Stimulated activated CD8-positive, alpha-beta memory T cell treated with anti-CD3 and anti-CD28 coated beads, Interleukin-15, amount 100 ng/mL, for 24 hours (primary cell): ENCODE measurements at regions not wholly inside any gene's neighbourhood (a gene's known extent, or its start where the extent isn't known, plus 50 kb on each side); places are given as distances from the start of the nearest gene placed in this dataset.

ENCODE experiments used
- DNase-seq: peaks from one replicate; pipeline ENCODE4 v3.0.0-alpha.2; 2020; ENCODE audit warnings: low read depth

- DNase-seq, result no peak
Observed at GRCh38 chr17:34141590-34141989, 113.5 kb upstream of the CCL2 start.

GRCh38 chr17:34143430-34143829 is 111.7 kb upstream of the CCL2 start:
- DNase-seq, result no peak

GRCh38 chr17:34146440-34147043 is 108.5 kb upstream of the CCL2 start:
- DNase-seq, result no peak

GRCh38 chr17:34151102-34151501 is 104.0 kb upstream of the CCL2 start:
- DNase-seq, result no peak

GRCh38 chr17:34153991-34154390 is 101.1 kb upstream of the CCL2 start:
- DNase-seq, result no peak

- DNase-seq, result no peak
Observed at GRCh38 chr17:34154961-34155730, 99.9 kb upstream of the CCL2 start.

GRCh38 chr17:34155947-34156346 is 99.1 kb upstream of the CCL2 start:
- no peak for DNase-seq

- no peak for DNase-seq
Observed at GRCh38 chr17:34156401-34156740, 98.7 kb upstream of the CCL2 start.

GRCh38 chr17:34156741-34157589 is 98.1 kb upstream of the CCL2 start:
- no peak for DNase-seq

- DNase-seq, result no peak
Observed at GRCh38 chr17:34161690-34162089, 93.4 kb upstream of the CCL2 start.

- DNase-seq, result no peak
Observed at GRCh38 chr17:34163123-34163522, 92.0 kb upstream of the CCL2 start.

GRCh38 chr17:34163646-34164045 is 91.4 kb upstream of the CCL2 start:
- DNase-seq, result no peak

- DNase-seq, result no peak
Observed at GRCh38 chr17:34164837-34165236, 90.2 kb upstream of the CCL2 start.

GRCh38 chr17:34166352-34166751 is 88.7 kb upstream of the CCL2 start:
- no peak for DNase-seq

GRCh38 chr17:34167354-34167753 is 87.7 kb upstream of the CCL2 start:
- no peak for DNase-seq

- DNase-seq, result no peak
Observed at GRCh38 chr17:34168989-34169388, 86.1 kb upstream of the CCL2 start.

- no peak for DNase-seq
Observed at GRCh38 chr17:34169496-34169895, 85.6 kb upstream of the CCL2 start.

GRCh38 chr17:34171245-34171818 is 83.8 kb upstream of the CCL2 start:
- DNase-seq, result no peak

- no peak for DNase-seq
Observed at GRCh38 chr17:34172390-34172918, 82.6 kb upstream of the CCL2 start.

GRCh38 chr17:34173241-34173640 is 81.8 kb upstream of the CCL2 start:
- DNase-seq, result no peak

- no peak for DNase-seq
Observed at GRCh38 chr17:34174496-34174895, 80.6 kb upstream of the CCL2 start.

GRCh38 chr17:34176440-34176839 is 78.6 kb upstream of the CCL2 start:
- DNase-seq, result no peak
